ENCODE measurements at regions not wholly inside any gene's neighbourhood (a gene's known extent, or its start where the extent isn't known, plus 50 kb on each side); places are given as distances from the start of the nearest gene placed in this dataset.

- TF ChIP-seq CTCF (IDR thresholded peaks at IDR 0.05; ENCODE audit: poor library complexity, severe bottlenecking): no peak
- no peak for TF ChIP-seq EP300 (conservative IDR thresholded peaks at IDR 0.05; ENCODE audit: poor library complexity, severe bottlenecking)
- no peak for TF ChIP-seq REST (IDR thresholded peaks at IDR 0.05; ENCODE audit: borderline replicate concordance)
- no peak for TF ChIP-seq POLR2AphosphoS5 (IDR thresholded peaks at IDR 0.05)
- no peak for TF ChIP-seq SMC3 (conservative IDR thresholded peaks at IDR 0.05; ENCODE audit: poor library complexity)
- TF ChIP-seq TAF1 (IDR thresholded peaks at IDR 0.05; ENCODE audit: low read depth): no peak
Measured at GRCh38 chr11:115872416-115872815, 368.2 kb upstream of the CADM1 start.

Data from neural cell (in vitro differentiated cells).